ENCODE measurements at regions not wholly inside any gene's neighbourhood (a gene's known extent, or its start where the extent isn't known, plus 50 kb on each side); places are given as distances from the start of the nearest gene placed in this dataset.
A peak's percentile ranks its signal among the peaks of the same experiment; 100 is the strongest.

DNA sequence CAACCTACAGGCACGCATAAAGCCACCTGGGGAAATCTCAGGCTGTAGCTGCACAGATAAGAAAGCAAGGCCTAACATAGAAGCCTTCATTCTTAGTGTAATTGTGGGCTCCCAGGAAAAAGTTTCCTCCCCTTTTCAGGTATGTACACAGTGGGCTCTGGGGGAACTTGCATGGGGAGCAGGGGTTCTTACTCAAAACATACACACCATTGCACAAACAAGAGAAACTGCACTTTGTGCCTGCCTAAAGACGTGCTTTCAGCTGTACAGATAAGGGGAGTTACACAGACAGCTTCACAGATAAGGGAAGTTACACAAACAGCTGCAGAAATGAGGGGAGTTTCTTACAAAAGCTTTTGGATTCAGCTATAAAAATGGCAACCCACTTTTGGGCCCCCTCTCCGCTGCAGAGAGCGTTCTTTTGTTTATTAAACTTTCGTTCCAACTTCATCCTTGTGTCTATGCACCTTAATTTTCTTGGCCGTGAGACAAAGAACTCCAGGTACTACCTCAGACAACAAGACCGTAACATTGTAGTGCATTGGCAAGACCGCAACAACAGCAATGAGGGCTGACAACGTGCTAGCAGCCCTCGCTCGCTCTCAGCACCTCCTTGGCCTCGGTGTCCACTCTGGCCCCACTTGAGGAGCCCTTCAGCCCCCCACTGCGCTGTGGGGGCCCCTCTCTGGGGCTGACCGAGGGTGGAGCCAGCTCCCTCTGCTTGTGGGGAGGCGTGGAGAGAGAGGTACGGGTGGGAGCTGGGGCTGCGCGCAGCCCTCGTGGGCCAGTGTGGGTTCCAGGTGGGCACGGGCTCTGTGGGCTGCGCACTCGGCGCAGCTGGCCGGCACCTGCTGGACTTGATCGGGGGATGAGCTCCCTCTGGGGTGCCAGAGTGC, 317.5 kb downstream of the RAPGEF2 start (continued):
- TF ChIP-seq, protein P1, sequence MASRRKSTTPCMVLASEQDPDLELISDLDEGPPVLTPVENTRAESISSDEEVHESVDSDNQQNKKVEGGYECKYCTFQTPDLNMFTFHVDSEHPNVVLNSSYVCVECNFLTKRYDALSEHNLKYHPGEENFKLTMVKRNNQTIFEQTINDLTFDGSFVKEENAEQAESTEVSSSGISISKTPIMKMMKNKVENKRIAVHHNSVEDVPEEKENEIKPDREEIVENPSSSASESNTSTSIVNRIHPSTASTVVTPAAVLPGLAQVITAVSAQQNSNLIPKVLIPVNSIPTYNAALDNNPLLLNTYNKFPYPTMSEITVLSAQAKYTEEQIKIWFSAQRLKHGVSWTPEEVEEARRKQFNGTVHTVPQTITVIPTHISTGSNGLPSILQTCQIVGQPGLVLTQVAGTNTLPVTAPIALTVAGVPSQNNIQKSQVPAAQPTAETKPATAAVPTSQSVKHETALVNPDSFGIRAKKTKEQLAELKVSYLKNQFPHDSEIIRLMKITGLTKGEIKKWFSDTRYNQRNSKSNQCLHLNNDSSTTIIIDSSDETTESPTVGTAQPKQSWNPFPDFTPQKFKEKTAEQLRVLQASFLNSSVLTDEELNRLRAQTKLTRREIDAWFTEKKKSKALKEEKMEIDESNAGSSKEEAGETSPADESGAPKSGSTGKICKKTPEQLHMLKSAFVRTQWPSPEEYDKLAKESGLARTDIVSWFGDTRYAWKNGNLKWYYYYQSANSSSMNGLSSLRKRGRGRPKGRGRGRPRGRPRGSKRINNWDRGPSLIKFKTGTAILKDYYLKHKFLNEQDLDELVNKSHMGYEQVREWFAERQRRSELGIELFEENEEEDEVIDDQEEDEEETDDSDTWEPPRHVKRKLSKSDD (CRISPR knock-in tag; IDR thresholded peaks at IDR 0.05; ENCODE audit: low read depth) = no peak
- TF ChIP-seq NFKBIZ (CRISPR knock-in tag; IDR thresholded peaks at IDR 0.05) (peak; percentile 90; the same call in 1 of the 2 replicates), YEATS4 (CRISPR knock-in tag; IDR thresholded peaks at IDR 0.05; ENCODE audit: borderline replicate concordance) (peak; percentile 55; the same call in 1 of the 2 replicates), HOXA5 (CRISPR knock-in tag; IDR thresholded peaks at IDR 0.05) (no peak; the same call in 1 of the 2 replicates), KLF15 (CRISPR knock-in tag; IDR thresholded peaks at IDR 0.05; ENCODE audit: borderline replicate concordance) (no peak), MTF1 (CRISPR knock-in tag; IDR thresholded peaks at IDR 0.05) (no peak), ZFP37 (CRISPR knock-in tag; IDR thresholded peaks at IDR 0.05; ENCODE audit: borderline replicate concordance) (no peak), ZNF749 (CRISPR knock-in tag; IDR thresholded peaks at IDR 0.05; ENCODE audit: borderline replicate concordance) (no peak), SALL1 (CRISPR knock-in tag; IDR thresholded peaks at IDR 0.05) (peak; percentile 83), NFIB (CRISPR knock-in tag; IDR thresholded peaks at IDR 0.05; ENCODE audit: borderline replicate concordance) (no peak), ZNF331 (CRISPR knock-in tag; IDR thresholded peaks at IDR 0.05) (peak; percentile 95), RFX5 (IDR thresholded peaks at IDR 0.05; ENCODE audit: low read depth, low read length) (no peak)
- TF ChIP-seq, protein P2, sequence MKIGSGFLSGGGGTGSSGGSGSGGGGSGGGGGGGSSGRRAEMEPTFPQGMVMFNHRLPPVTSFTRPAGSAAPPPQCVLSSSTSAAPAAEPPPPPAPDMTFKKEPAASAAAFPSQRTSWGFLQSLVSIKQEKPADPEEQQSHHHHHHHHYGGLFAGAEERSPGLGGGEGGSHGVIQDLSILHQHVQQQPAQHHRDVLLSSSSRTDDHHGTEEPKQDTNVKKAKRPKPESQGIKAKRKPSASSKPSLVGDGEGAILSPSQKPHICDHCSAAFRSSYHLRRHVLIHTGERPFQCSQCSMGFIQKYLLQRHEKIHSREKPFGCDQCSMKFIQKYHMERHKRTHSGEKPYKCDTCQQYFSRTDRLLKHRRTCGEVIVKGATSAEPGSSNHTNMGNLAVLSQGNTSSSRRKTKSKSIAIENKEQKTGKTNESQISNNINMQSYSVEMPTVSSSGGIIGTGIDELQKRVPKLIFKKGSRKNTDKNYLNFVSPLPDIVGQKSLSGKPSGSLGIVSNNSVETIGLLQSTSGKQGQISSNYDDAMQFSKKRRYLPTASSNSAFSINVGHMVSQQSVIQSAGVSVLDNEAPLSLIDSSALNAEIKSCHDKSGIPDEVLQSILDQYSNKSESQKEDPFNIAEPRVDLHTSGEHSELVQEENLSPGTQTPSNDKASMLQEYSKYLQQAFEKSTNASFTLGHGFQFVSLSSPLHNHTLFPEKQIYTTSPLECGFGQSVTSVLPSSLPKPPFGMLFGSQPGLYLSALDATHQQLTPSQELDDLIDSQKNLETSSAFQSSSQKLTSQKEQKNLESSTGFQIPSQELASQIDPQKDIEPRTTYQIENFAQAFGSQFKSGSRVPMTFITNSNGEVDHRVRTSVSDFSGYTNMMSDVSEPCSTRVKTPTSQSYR (CRISPR knock-in tag; IDR thresholded peaks at IDR 0.05; ENCODE audit: borderline replicate concordance) = peak; percentile 83
- TF ChIP-seq, protein P3, sequence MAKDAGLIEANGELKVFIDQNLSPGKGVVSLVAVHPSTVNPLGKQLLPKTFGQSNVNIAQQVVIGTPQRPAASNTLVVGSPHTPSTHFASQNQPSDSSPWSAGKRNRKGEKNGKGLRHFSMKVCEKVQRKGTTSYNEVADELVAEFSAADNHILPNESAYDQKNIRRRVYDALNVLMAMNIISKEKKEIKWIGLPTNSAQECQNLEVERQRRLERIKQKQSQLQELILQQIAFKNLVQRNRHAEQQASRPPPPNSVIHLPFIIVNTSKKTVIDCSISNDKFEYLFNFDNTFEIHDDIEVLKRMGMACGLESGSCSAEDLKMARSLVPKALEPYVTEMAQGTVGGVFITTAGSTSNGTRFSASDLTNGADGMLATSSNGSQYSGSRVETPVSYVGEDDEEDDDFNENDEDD (CRISPR knock-in tag; IDR thresholded peaks at IDR 0.05; ENCODE audit: borderline replicate concordance) = no peak; the same call in 1 of the 2 replicates
- TF ChIP-seq, protein P4, sequence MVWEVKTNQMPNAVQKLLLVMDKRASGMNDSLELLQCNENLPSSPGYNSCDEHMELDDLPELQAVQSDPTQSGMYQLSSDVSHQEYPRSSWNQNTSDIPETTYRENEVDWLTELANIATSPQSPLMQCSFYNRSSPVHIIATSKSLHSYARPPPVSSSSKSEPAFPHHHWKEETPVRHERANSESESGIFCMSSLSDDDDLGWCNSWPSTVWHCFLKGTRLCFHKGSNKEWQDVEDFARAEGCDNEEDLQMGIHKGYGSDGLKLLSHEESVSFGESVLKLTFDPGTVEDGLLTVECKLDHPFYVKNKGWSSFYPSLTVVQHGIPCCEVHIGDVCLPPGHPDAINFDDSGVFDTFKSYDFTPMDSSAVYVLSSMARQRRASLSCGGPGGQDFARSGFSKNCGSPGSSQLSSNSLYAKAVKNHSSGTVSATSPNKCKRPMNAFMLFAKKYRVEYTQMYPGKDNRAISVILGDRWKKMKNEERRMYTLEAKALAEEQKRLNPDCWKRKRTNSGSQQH (CRISPR knock-in tag; IDR thresholded peaks at IDR 0.05; ENCODE audit: low read depth) = no peak
- TF ChIP-seq, protein P5, sequence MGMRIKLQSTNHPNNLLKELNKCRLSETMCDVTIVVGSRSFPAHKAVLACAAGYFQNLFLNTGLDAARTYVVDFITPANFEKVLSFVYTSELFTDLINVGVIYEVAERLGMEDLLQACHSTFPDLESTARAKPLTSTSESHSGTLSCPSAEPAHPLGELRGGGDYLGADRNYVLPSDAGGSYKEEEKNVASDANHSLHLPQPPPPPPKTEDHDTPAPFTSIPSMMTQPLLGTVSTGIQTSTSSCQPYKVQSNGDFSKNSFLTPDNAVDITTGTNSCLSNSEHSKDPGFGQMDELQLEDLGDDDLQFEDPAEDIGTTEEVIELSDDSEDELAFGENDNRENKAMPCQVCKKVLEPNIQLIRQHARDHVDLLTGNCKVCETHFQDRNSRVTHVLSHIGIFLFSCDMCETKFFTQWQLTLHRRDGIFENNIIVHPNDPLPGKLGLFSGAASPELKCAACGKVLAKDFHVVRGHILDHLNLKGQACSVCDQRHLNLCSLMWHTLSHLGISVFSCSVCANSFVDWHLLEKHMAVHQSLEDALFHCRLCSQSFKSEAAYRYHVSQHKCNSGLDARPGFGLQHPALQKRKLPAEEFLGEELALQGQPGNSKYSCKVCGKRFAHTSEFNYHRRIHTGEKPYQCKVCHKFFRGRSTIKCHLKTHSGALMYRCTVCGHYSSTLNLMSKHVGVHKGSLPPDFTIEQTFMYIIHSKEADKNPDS (CRISPR knock-in tag; IDR thresholded peaks at IDR 0.05) = no peak
- TF ChIP-seq, protein P6, sequence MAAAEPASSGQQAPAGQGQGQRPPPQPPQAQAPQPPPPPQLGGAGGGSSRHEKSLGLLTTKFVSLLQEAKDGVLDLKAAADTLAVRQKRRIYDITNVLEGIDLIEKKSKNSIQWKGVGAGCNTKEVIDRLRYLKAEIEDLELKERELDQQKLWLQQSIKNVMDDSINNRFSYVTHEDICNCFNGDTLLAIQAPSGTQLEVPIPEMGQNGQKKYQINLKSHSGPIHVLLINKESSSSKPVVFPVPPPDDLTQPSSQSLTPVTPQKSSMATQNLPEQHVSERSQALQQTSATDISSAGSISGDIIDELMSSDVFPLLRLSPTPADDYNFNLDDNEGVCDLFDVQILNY (CRISPR knock-in tag; conservative IDR thresholded peaks at IDR 0.05) = no peak
